K562 (cell line): ENCODE measurements at regions not wholly inside any gene's neighbourhood (a gene's known extent, or its start where the extent isn't known, plus 50 kb on each side); places are given as distances from the start of the nearest gene placed in this dataset.

Experiments
- ATAC-seq: fragments of 200-7000 bp; cut with Tn5 transposase; 3 replicates; pipeline ENCODE4 v1.9.1; 2020; ENCODE audit warnings: moderate library complexity
- BruUV-seq: library from RNA; stranded (reverse); fragments of 400-500 nt; replicated peaks from 2 replicates; lab custom pipeline; 2021; lab: Mats Ljungman, UMichigan
- CTCF ChIA-PET: fragments of 300-600 bp; formaldehyde crosslinking; extraction: SDS; loops from one replicate; lab custom pipeline; 2021; ENCODE audit warnings: low intra/inter-chr PET ratio; lab: Yijun Ruan, JAX
- POLR2A ChIA-PET: fragments of 300-600, 350-650 bp; sonication (Branson Sonifier 250); formaldehyde crosslinking; extraction: SDS; loops from one replicate; lab custom pipeline; 2021; ENCODE audit warnings: antibody characterized with exemption, inconsistent platforms; lab: Yijun Ruan, JAX
- DNase-seq, 4 experiments: peaks; one replicate each; pipeline versions ENCODE4 v3.0.0 to v3.0.0-alpha.2; 2011 to 2018; ENCODE audit warnings: low spot score in 3 of 4, mixed read lengths in 3 of 4; ENCODE audit errors: extremely low read depth in 1 of 4
- FAIRE-seq: peaks from 2 replicates; lab custom pipeline; 2011; peaks lifted over from hg19 to GRCh38; lab: Jason Lieb, UNC
- H2AFZ ChIP-seq: 2 replicates; pipeline ENCODE4 v1.6.0; 2011; ENCODE audit warnings: low read depth, low read length, control low read depth, inconsistent platforms
- H3K27ac ChIP-seq: fragments of 200-600 bp; 3 replicates; pipeline ENCODE4 v1.8.0; 2011; ENCODE audit warnings: low read depth, mild to moderate bottlenecking, control low read depth, inconsistent platforms, low read length, moderate library complexity, mixed read lengths; ENCODE audit errors: extremely low read depth
- H3K27me3 ChIP-seq, 2 experiments: fragments of 300-600 bp in 1 of 2; 2 replicates in 1 of 2; 3 replicates in 1 of 2; pipeline versions ENCODE4 v1.6.0 to v1.8.0; 2011; ENCODE audit warnings: inconsistent platforms in 2 of 2, low read length in 2 of 2, mild to moderate bottlenecking in 1 of 2, mixed read lengths in 1 of 2, moderate library complexity in 1 of 2; ENCODE audit not compliant: control insufficient read depth in 2 of 2, insufficient read depth in 2 of 2
- H3K36me3 ChIP-seq: fragments of 300-600 bp; 3 replicates; pipeline ENCODE4 v1.8.0; 2011; ENCODE audit warnings: mild to moderate bottlenecking, low read length, inconsistent platforms; ENCODE audit not compliant: control insufficient read depth, insufficient read depth
- H3K4me1 ChIP-seq, 2 experiments: fragments of 200-600 bp in 1 of 2; replicated peaks in 1 of 2; 2 replicates in 1 of 2; 3 replicates in 1 of 2; pipeline versions ENCODE4 v1.5.1 to v1.8.0; 2011; ENCODE audit warnings: inconsistent platforms in 2 of 2, low read length in 2 of 2, mild to moderate bottlenecking in 1 of 2, mixed read lengths in 1 of 2, moderate library complexity in 1 of 2; ENCODE audit not compliant: control insufficient read depth in 2 of 2, insufficient read depth in 2 of 2
- H3K4me2 ChIP-seq: 2 replicates; pipeline ENCODE4 v1.6.1; 2011; ENCODE audit warnings: low read length, control low read depth, inconsistent platforms, mixed read lengths; ENCODE audit not compliant: insufficient read depth
- H3K4me3 ChIP-seq: fragments of 200-600 bp; sonication (generic), shearing (Covaris generic); 2 replicates; pipeline ENCODE4 v1.5.1; 2016; ENCODE audit warnings: control low read depth, inconsistent platforms
- H3K79me2 ChIP-seq: fragments of 200-600 bp; 3 replicates; pipeline ENCODE4 v1.8.0; 2011; ENCODE audit warnings: low read length, inconsistent platforms; ENCODE audit not compliant: control insufficient read depth, insufficient read depth
- H3K9ac ChIP-seq, 2 experiments: 2 replicates each; pipeline versions ENCODE4 v1.6.0 to v1.6.1; 2011; ENCODE audit warnings: low read depth in 2 of 2, low read length in 2 of 2, control low read depth in 1 of 2, inconsistent platforms in 1 of 2, mild to moderate bottlenecking in 1 of 2, mixed read lengths in 1 of 2; ENCODE audit not compliant: insufficient read depth in 1 of 2
- H3K9me1 ChIP-seq: one replicate; pipeline ENCODE4 v1.6.0; 2011; ENCODE audit warnings: inconsistent platforms, mild to moderate bottlenecking, low read length, moderate library complexity; ENCODE audit not compliant: control insufficient read depth, insufficient read depth
- H3K9me3 ChIP-seq: replicated peaks from 2 replicates; pipeline ENCODE4 v1.5.1; 2011; ENCODE audit warnings: low read depth, low read length, inconsistent platforms; ENCODE audit not compliant: control insufficient read depth, insufficient read depth
- H4K20me1 ChIP-seq: replicated peaks from 2 replicates; pipeline ENCODE4 v1.6.1; 2011; ENCODE audit warnings: low read length, inconsistent platforms, mixed read lengths; ENCODE audit not compliant: control insufficient read depth, insufficient read depth
- BHLHE40 ChIP-seq: IDR thresholded peaks from 2 replicates; pipeline ENCODE4 v1.6.1; 2011; ENCODE audit warnings: low read length, improper control_type of control experiment
- BRF2 ChIP-seq: IDR thresholded peaks from 3 replicates; pipeline ENCODE4 v1.6.1; 2011; ENCODE audit warnings: borderline replicate concordance, mild to moderate bottlenecking; ENCODE audit not compliant: insufficient read length, insufficient read depth
- CBX2 ChIP-seq: fragments of 200-600 bp; sonication (generic); IDR thresholded peaks from one replicate; pipeline ENCODE4 v1.6.1; 2012; ENCODE audit warnings: mild to moderate bottlenecking, low read length, inconsistent platforms; ENCODE audit not compliant: insufficient read depth, poor library complexity, severe bottlenecking
- ETS2 ChIP-seq: IDR thresholded peaks from 2 replicates; pipeline ENCODE4 v1.6.1; 2016; ENCODE audit warnings: borderline replicate concordance, missing genetic modification characterization, mild to moderate bottlenecking, moderate library complexity, missing compliant biosample characterization; ENCODE audit not compliant: poor library complexity, severe bottlenecking
- MECOM ChIP-seq: fragments of 250-450 bp; sonication (Bioruptor Pico); IDR thresholded peaks from 2 replicates; pipeline ENCODE4 v1.8.0; 2022; ENCODE audit warnings: inconsistent platforms
- MLLT1 ChIP-seq, 2 experiments: fragments of 450-650 bp; IDR thresholded peaks; 2 replicates each; pipeline ENCODE4 v1.6.1; 2016
- PYGO2 ChIP-seq: fragments of 450-650 bp; IDR thresholded peaks from 2 replicates; pipeline ENCODE4 v1.6.1; 2016; ENCODE audit warnings: mild to moderate bottlenecking, missing genetic modification characterization, moderate library complexity, missing compliant biosample characterization
- THAP7 ChIP-seq: fragments of 250-450 bp; sonication (Bioruptor Pico); IDR thresholded peaks from 2 replicates; pipeline ENCODE4 v1.5.0; 2021
- ZNF41 ChIP-seq: fragments of 250-450 bp; sonication (Bioruptor Pico); conservative IDR thresholded peaks from 2 replicates; pipeline ENCODE4 v1.4.0; 2020; ENCODE audit warnings: mild to moderate bottlenecking
- WGBS: fragments of 100-300 bp; shearing (Covaris generic); methylation state at CpG from one replicate; pipeline ENCODE4 v1.1.6; 2016; ENCODE audit warnings: low coverage, mixed read lengths; ENCODE audit not compliant: insufficient coverage; ENCODE audit errors: missing lambda C conversion rate; 5-methylcytosine and 5-hydroxymethylcytosine counted together
- in situ Hi-C: fragments of 300-500 bp; cut with MboI; formaldehyde crosslinking; loops from 4 replicates; pipeline ENCODE4 v1.15.0; 2018; ENCODE audit warnings: inconsistent platforms, mixed read lengths
- intact Hi-C: fragments of 100-400 bp; cut with micrococcal nuclease; formaldehyde crosslinking; loops from 2 replicates; pipeline ENCODE4 v1.14.2; 2022
- TF ChIP-seq, protein P1 (sequence below): sonication (generic); formaldehyde crosslinking; IDR thresholded peaks from 2 replicates; pipeline ENCODE4 v1.8.0; 2022; ENCODE audit warnings: mild to moderate bottlenecking, missing genetic modification reagents
- TF ChIP-seq, protein P2 (sequence below): fragments of 250-450 bp; sonication (Bioruptor Pico); IDR thresholded peaks from 2 replicates; pipeline ENCODE4 v1.5.0; 2020; ENCODE audit warnings: mild to moderate bottlenecking, borderline replicate concordance
- TF ChIP-seq, protein P3 (sequence below): fragments of 250-450 bp; sonication (Bioruptor Pico); IDR thresholded peaks from 2 replicates; pipeline ENCODE4 v1.6.1; 2021; ENCODE audit warnings: mild to moderate bottlenecking

DNA sequence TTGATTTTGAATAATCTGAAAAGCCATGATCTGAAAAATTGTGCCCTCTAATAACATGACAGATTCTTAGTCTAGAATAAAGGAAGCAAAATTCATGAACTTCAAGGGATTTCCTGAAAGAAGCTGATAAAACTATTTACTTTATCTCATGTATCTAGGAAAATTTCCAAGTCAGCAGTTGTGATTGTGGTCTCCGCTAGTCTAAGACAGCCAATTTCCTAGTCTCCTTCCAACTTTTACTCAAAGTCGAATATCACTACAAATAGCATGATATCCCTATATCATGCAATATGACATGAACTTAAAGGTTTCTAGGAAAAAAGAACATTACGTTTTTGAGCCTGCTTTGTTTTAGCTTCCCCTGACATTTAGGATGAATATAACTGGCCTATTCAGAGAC lies 202.1 kb upstream of the GHITM start:
- H2AFZ ChIP-seq: no peak overlapping the region
- no peaks in the 10 kb centered on the region for H4K20me1 ChIP-seq
- intact Hi-C loops (no loop called here), in situ Hi-C loops (no loop called here)
- no peak overlapping the region for H3K4me3 ChIP-seq
- WGBS: 3% methylated on average over 3 of the region's 3 CpGs
- H3K36me3 ChIP-seq: no peaks in the 10 kb centered on the region
- no peak overlapping the region for H3K4me2 ChIP-seq
- FAIRE-seq: no peak
- no peak overlapping the region for H3K9ac ChIP-seq
- H3K27ac ChIP-seq: no peak overlapping the region
- no peaks in the 10 kb centered on the region for H3K27me3 ChIP-seq
- DNase-seq: no peak
- ChIA-PET CTCF (no interaction called here), POLR2A (interaction anchor here (1.0 to 1.1 kb wide), 2 partner anchors 12 to 16 kb away, joined by 3 to 6 read pairs; no protein-coding TSS in a partner anchor)
- TF ChIP-seq PYGO2 (tag) (no peak), BHLHE40 (no peak), ZNF41 (CRISPR knock-in tag) (no peak), CBX2 (no peak), THAP7 (CRISPR knock-in tag) (no peak), BRF2 (no peak), MECOM (CRISPR knock-in tag) (no peak), ETS2 (tag) (no peak), MLLT1 (IDR thresholded peaks at IDR 0.05) (no peak)
- TF ChIP-seq, protein P1, sequence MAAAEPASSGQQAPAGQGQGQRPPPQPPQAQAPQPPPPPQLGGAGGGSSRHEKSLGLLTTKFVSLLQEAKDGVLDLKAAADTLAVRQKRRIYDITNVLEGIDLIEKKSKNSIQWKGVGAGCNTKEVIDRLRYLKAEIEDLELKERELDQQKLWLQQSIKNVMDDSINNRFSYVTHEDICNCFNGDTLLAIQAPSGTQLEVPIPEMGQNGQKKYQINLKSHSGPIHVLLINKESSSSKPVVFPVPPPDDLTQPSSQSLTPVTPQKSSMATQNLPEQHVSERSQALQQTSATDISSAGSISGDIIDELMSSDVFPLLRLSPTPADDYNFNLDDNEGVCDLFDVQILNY (CRISPR knock-in tag): no peak
- TF ChIP-seq, protein P2, sequence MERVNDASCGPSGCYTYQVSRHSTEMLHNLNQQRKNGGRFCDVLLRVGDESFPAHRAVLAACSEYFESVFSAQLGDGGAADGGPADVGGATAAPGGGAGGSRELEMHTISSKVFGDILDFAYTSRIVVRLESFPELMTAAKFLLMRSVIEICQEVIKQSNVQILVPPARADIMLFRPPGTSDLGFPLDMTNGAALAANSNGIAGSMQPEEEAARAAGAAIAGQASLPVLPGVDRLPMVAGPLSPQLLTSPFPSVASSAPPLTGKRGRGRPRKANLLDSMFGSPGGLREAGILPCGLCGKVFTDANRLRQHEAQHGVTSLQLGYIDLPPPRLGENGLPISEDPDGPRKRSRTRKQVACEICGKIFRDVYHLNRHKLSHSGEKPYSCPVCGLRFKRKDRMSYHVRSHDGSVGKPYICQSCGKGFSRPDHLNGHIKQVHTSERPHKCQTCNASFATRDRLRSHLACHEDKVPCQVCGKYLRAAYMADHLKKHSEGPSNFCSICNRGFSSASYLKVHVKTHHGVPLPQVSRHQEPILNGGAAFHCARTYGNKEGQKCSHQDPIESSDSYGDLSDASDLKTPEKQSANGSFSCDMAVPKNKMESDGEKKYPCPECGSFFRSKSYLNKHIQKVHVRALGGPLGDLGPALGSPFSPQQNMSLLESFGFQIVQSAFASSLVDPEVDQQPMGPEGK (CRISPR knock-in tag): no peak
- TF ChIP-seq, protein P3, sequence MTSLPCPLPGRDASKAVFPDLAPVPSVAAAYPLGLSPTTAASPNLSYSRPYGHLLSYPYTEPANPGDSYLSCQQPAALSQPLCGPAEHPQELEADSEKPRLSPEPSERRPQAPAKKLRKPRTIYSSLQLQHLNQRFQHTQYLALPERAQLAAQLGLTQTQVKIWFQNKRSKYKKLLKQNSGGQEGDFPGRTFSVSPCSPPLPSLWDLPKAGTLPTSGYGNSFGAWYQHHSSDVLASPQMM (CRISPR knock-in tag): no peak
- H3K4me1 ChIP-seq: no peaks in the 10 kb centered on the region
- ATAC-seq: no peak
- no peaks in the 10 kb centered on the region for H3K9me1 ChIP-seq
- BruUV-seq: no TSS peak
- H3K79me2 ChIP-seq: no peaks in the 10 kb centered on the region
- no peaks in the 10 kb centered on the region for H3K9me3 ChIP-seq
